ENCODE measurements at regions not wholly inside any gene's neighbourhood (a gene's known extent, or its start where the extent isn't known, plus 50 kb on each side); places are given as distances from the start of the nearest gene placed in this dataset.

- WGBS (ENCODE audit: extremely low coverage, insufficient read length, low lambda C conversion rate): no CpG with 5 or more reads among the region's 2 CpGs
- no peaks in the 10 kb centered on the region for H4K20me1 ChIP-seq (ENCODE audit: control insufficient read depth, insufficient read depth, insufficient read length)
- no peak overlapping the region for H3K4me2 ChIP-seq (ENCODE audit: insufficient read depth, insufficient read length, low read length)
Observed at GRCh38 chr12:66964629-66965028, 285.8 kb upstream of the GRIP1 start.

More at GRCh38 chr12:66964629-66965028, 285.8 kb upstream of the GRIP1 start:
- no peaks in the 10 kb centered on the region; the same call in 1 of the 2 replicates for H3K4me1 ChIP-seq (ENCODE audit: insufficient read depth, low read length)
- H4K91ac ChIP-seq (ENCODE audit: insufficient read length, low read depth, low read length): no peak overlapping the region
- H2BK15ac ChIP-seq (ENCODE audit: low read depth, low read length): no peak overlapping the region
- Mint-ChIP-seq H3K27me3 (ENCODE audit: low read depth) (no peaks in the 10 kb centered on the region), H3K36me3 (ENCODE audit: insufficient read depth in 1 of 3, low read depth in 3 of 3) (no peaks in the 10 kb centered on the region), H3K4me1 (peaks cover 12 to 21% of the 10 kb centered on the region in 2 experiments), H3K4me3 (no peak overlapping the region), H3K27ac (peak overlapping the region in 2 of 3 experiments; percentile 15 to 36; a peak in 1 of 7 replicates), H3K9me3 (no peaks in the 10 kb centered on the region)
- H2AFZ ChIP-seq (ENCODE audit: low read length): no peak overlapping the region
- no peak overlapping the region for H3K23ac ChIP-seq (ENCODE audit: insufficient read length, low read depth, low read length)
- H4K8ac ChIP-seq (replicated peaks; ENCODE audit: insufficient read length, low read depth, low read length): no peak overlapping the region
- no peaks in the 10 kb centered on the region for H3K9me3 ChIP-seq (ENCODE audit: control insufficient read depth, low read depth, low read length)
- no peak for TF ChIP-seq CTCF (conservative IDR thresholded peaks at IDR 0.05)
- H3K79me1 ChIP-seq (ENCODE audit: insufficient read depth, low read depth, low read length, poor library complexity, severe bottlenecking): no peaks in the 10 kb centered on the region
- no peak overlapping the region for H3T11ph ChIP-seq (ENCODE audit: low read length)
- no peaks in the 10 kb centered on the region for H3K23me2 ChIP-seq (ENCODE audit: insufficient read length, low read depth, low read length, poor library complexity, severe bottlenecking)
- H3K79me2 ChIP-seq (ENCODE audit: insufficient read depth, low read length): no peaks in the 10 kb centered on the region
- H3K4ac ChIP-seq (ENCODE audit: low read depth, low read length): no peak overlapping the region
- H3K14ac ChIP-seq (ENCODE audit: insufficient read depth, low read length): no peak overlapping the region
- H2BK5ac ChIP-seq (ENCODE audit: insufficient read length, low read length): no peak overlapping the region
- H3K9ac ChIP-seq (ENCODE audit: extremely low read depth, insufficient read length, low read length): no peak overlapping the region
- H3K56ac ChIP-seq (ENCODE audit: insufficient read length, low read depth, low read length): no peak overlapping the region
- no peak overlapping the region for H2BK20ac ChIP-seq (ENCODE audit: low read depth, low read length, poor library complexity, severe bottlenecking)
- H3K18ac ChIP-seq (ENCODE audit: insufficient read length, low read depth, low read length): no peak overlapping the region
- no peak overlapping the region for H2BK12ac ChIP-seq (ENCODE audit: insufficient read length, low read depth, low read length)
- H3K27me3 ChIP-seq (ENCODE audit: insufficient read depth, low read length): no peaks in the 10 kb centered on the region
- DNase-seq: no peak
- no peak overlapping the region for H2BK120ac ChIP-seq (ENCODE audit: low read depth, low read length, poor library complexity, severe bottlenecking)
- no peak overlapping the region for H4K5ac ChIP-seq (ENCODE audit: insufficient read length, low read depth, low read length)
- H2AK5ac ChIP-seq (ENCODE audit: insufficient read length, low read length): no peak overlapping the region
- H3K27ac ChIP-seq (ENCODE audit: insufficient read length, low read depth, low read length): no peak overlapping the region
